HepG2 (cell line): ENCODE measurements at regions not wholly inside any gene's neighbourhood (a gene's known extent, or its start where the extent isn't known, plus 50 kb on each side); places are given as distances from the start of the nearest gene placed in this dataset.

Experiments
- ATAC-seq: fragments of 200-7000 bp; cut with Tn5 transposase; 3 replicates; pipeline ENCODE4 v1.9.1; 2020; ENCODE audit warnings: mild to moderate bottlenecking, moderate library complexity
- BruUV-seq: library from RNA; stranded (reverse); fragments of 400-500 nt; replicated peaks from 2 replicates; lab custom pipeline; 2021; lab: Mats Ljungman, UMichigan
- CTCF ChIA-PET: fragments of 300-600 bp; formaldehyde crosslinking; extraction: SDS; loops from one replicate; lab custom pipeline; 2021; ENCODE audit warnings: low total read pairs, inconsistent platforms, low intra/inter-chr PET ratio; lab: Yijun Ruan, JAX
- POLR2A ChIA-PET: fragments of 350-600 bp; sonication (Branson Sonifier 250); formaldehyde crosslinking; loops from one replicate; lab custom pipeline; 2020; ENCODE audit warnings: antibody characterized with exemption, inconsistent platforms; lab: Yijun Ruan, JAX
- DNase-seq: peaks from one replicate; pipeline ENCODE4 v3.0.0-alpha.2; 2015; ENCODE audit warnings: low spot score
- FAIRE-seq: peaks from 3 replicates; lab custom pipeline; 2011; peaks lifted over from hg19 to GRCh38; lab: Jason Lieb, UNC
- H2AFZ ChIP-seq: one replicate; pipeline ENCODE4 v1.6.1; 2011; ENCODE audit warnings: low read length, inconsistent platforms
- H3K27ac ChIP-seq: fragments of 300-600 bp; 3 replicates; pipeline ENCODE4 v1.8.0; 2011; ENCODE audit warnings: mixed run types, mild to moderate bottlenecking, mixed read lengths, low read length, inconsistent platforms; ENCODE audit not compliant: insufficient read depth; ENCODE audit errors: extremely low read length
- H3K27me3 ChIP-seq, 2 experiments: fragments of 200-600 bp in 1 of 2; 2 replicates in 1 of 2; 3 replicates in 1 of 2; pipeline versions ENCODE4 v1.6.0 to v1.8.0; 2011; ENCODE audit warnings: low read length in 2 of 2, mild to moderate bottlenecking in 2 of 2, moderate library complexity in 2 of 2, inconsistent platforms in 1 of 2; ENCODE audit not compliant: insufficient read depth in 2 of 2, control insufficient read depth in 1 of 2
- H3K36me3 ChIP-seq, 2 experiments: fragments of 200-600 bp in 1 of 2; replicated peaks in 1 of 2; 2 replicates in 1 of 2; 3 replicates in 1 of 2; pipeline versions ENCODE4 v1.5.1 to v1.8.0; 2011; ENCODE audit warnings: low read length in 2 of 2, inconsistent platforms in 1 of 2; ENCODE audit not compliant: insufficient read depth in 2 of 2, control insufficient read depth in 1 of 2
- H3K4me1 ChIP-seq: 2 replicates; pipeline ENCODE4 v1.5.1; 2012; ENCODE audit warnings: low read length, inconsistent platforms; ENCODE audit not compliant: insufficient read depth
- H3K4me2 ChIP-seq: 2 replicates; pipeline ENCODE4 v1.6.0; 2011; ENCODE audit warnings: low read depth, low read length, inconsistent platforms
- H3K4me3 ChIP-seq, 3 experiments: fragments of 200-600 bp in 1 of 3; sonication (generic), shearing (Covaris generic) in 1 of 3; replicated peaks in 1 of 3; 2 replicates each; pipeline ENCODE4 v1.5.1; 2011 to 2016; ENCODE audit warnings: low read length in 3 of 3, inconsistent platforms in 2 of 3, low read depth in 2 of 3, mild to moderate bottlenecking in 2 of 3, control low read depth in 1 of 3, mixed read lengths in 1 of 3; ENCODE audit not compliant: insufficient read depth in 1 of 3
- H3K79me2 ChIP-seq: one replicate; pipeline ENCODE4 v1.6.1; 2011; ENCODE audit warnings: low read length, inconsistent platforms; ENCODE audit not compliant: insufficient read depth
- H3K9ac ChIP-seq: 2 replicates; pipeline ENCODE4 v1.6.0; 2011; ENCODE audit warnings: mild to moderate bottlenecking, low read depth, low read length, inconsistent platforms; ENCODE audit not compliant: insufficient read depth
- H3K9me3 ChIP-seq: 2 replicates; pipeline ENCODE4 v1.5.1; 2012; ENCODE audit warnings: mild to moderate bottlenecking, low read length
- H4K20me1 ChIP-seq: 2 replicates; pipeline ENCODE4 v1.6.0; 2011; ENCODE audit warnings: inconsistent platforms, mild to moderate bottlenecking, low read length, moderate library complexity; ENCODE audit not compliant: insufficient read depth
- CENPX ChIP-seq: sonication (generic); formaldehyde crosslinking; IDR thresholded peaks from 2 replicates; pipeline ENCODE4 v1.9.0; 2021; ENCODE audit warnings: mild to moderate bottlenecking, missing genetic modification reagents, moderate library complexity
- FOXK1 ChIP-seq: sonication (generic); formaldehyde crosslinking; IDR thresholded peaks from 2 replicates; pipeline ENCODE4 v1.4.0; 2020; ENCODE audit warnings: low read depth, missing genetic modification reagents, borderline replicate concordance
- FOXO1 ChIP-seq: sonication (generic); formaldehyde crosslinking; IDR thresholded peaks from 2 replicates; pipeline ENCODE4 v1.4.0; 2020; ENCODE audit warnings: missing genetic modification reagents
- HOXA5 ChIP-seq: sonication (generic); formaldehyde crosslinking; IDR thresholded peaks from 2 replicates; pipeline ENCODE4 v1.4.0; 2020; ENCODE audit warnings: missing genetic modification reagents
- PATZ1 ChIP-seq: sonication (generic); formaldehyde crosslinking; IDR thresholded peaks from 2 replicates; pipeline ENCODE4 v1.4.0; 2020; ENCODE audit warnings: missing genetic modification reagents
- PHF21A ChIP-seq: sonication (generic); formaldehyde crosslinking; IDR thresholded peaks from 2 replicates; pipeline ENCODE4 v1.5.0; 2020; ENCODE audit warnings: mild to moderate bottlenecking, missing genetic modification reagents
- SYNCRIP ChIP-seq: fragments of 200-400 bp; formaldehyde crosslinking; IDR thresholded peaks from 2 replicates; pipeline ENCODE4 v1.6.1; 2018; ENCODE audit warnings: mild to moderate bottlenecking, low read depth, low read length; ENCODE audit not compliant: insufficient read depth
- TOE1 ChIP-seq: sonication (generic); formaldehyde crosslinking; IDR thresholded peaks from 2 replicates; pipeline ENCODE4 v1.4.0; 2020; ENCODE audit warnings: mild to moderate bottlenecking, missing genetic modification reagents
- ZFP36L2 ChIP-seq: sonication (generic); formaldehyde crosslinking; IDR thresholded peaks from 2 replicates; pipeline ENCODE4 v1.4.0; 2020; ENCODE audit warnings: missing genetic modification reagents
- ZNF777 ChIP-seq: sonication (generic); formaldehyde crosslinking; IDR thresholded peaks from 2 replicates; pipeline ENCODE4 v1.4.0; 2020; ENCODE audit warnings: missing genetic modification reagents
- ZNF788 ChIP-seq: sonication (generic); formaldehyde crosslinking; IDR thresholded peaks from 2 replicates; pipeline ENCODE4 v1.5.0; 2020; ENCODE audit warnings: mild to moderate bottlenecking, missing genetic modification reagents, borderline replicate concordance
- WGBS: methylation state at CpG from one replicate; pipeline ENCODE4 v1.1.6; 2017; ENCODE audit warnings: low lambda C conversion rate; 5-methylcytosine and 5-hydroxymethylcytosine counted together
- in situ Hi-C: cut with HindIII; loops from 2 replicates; pipeline ENCODE4 v1.10.0; 2017; ENCODE audit warnings: low pct_unique_long_range_greater_than_20kb; ENCODE audit not compliant: extremely low pct_ligation_motif_present
- intact Hi-C: fragments of 100-400 bp; cut with micrococcal nuclease; formaldehyde crosslinking; loops from one replicate; pipeline ENCODE4 v1.10.0; 2022; ENCODE audit not compliant: unreplicated experiment
- TF ChIP-seq, protein P1 (sequence below): IDR thresholded peaks from 2 replicates; pipeline ENCODE4 v1.6.1; 2016; ENCODE audit warnings: mild to moderate bottlenecking, missing biosample characterization, missing genetic modification reagents

- WGBS: 87% methylated on average over 2 of the region's 2 CpGs
- ChIA-PET POLR2A (no interaction called here), CTCF (no interaction called here)
- Histone ChIP-seq H3K79me2 (no peaks in the 10 kb centered on the region), H3K27ac (no peak overlapping the region), H3K4me1 (no peaks in the 10 kb centered on the region), H3K9ac (no peak overlapping the region), H2AFZ (no peak overlapping the region), H3K27me3 (no peaks in the 10 kb centered on the region), H3K4me3 (no peak overlapping the region), H3K4me2 (no peak overlapping the region), H3K36me3 (no peaks in the 10 kb centered on the region), H3K9me3 (no peaks in the 10 kb centered on the region), H4K20me1 (no peaks in the 10 kb centered on the region)
- in situ Hi-C loops: no loop called here
- FAIRE-seq (no peak), DNase-seq (no peak), ATAC-seq (no peak)
- no peak for TF ChIP-seq ZFP36L2
- no peak for TF ChIP-seq ZNF777
- no peak for TF ChIP-seq PHF21A (CRISPR knock-in tag)
- TF ChIP-seq FOXO1 (CRISPR knock-in tag): no peak
- TF ChIP-seq FOXK1 (CRISPR knock-in tag): no peak
- TF ChIP-seq PATZ1 (CRISPR knock-in tag): no peak
- TF ChIP-seq ZNF788 (CRISPR knock-in tag): no peak
- TF ChIP-seq TOE1 (CRISPR knock-in tag): no peak
- TF ChIP-seq HOXA5 (CRISPR knock-in tag): no peak
- no peak for TF ChIP-seq SYNCRIP
- TF ChIP-seq, protein P1, sequence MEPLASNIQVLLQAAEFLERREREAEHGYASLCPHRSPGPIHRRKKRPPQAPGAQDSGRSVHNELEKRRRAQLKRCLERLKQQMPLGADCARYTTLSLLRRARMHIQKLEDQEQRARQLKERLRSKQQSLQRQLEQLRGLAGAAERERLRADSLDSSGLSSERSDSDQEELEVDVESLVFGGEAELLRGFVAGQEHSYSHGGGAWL (CRISPR knock-in tag): no peak
- TF ChIP-seq CENPX (CRISPR knock-in tag): no peak
- BruUV-seq: no TSS peak
- intact Hi-C loops: loop anchor here (10.0 kb wide), 1 partner anchor 488 kb away; the partner anchor contains the start of gene BMP6
Measured at GRCh38 chr6:8212720-8213434, 110.5 kb upstream of the EEF1E1 start.
